ENCODE measurements at regions not wholly inside any gene's neighbourhood (a gene's known extent, or its start where the extent isn't known, plus 50 kb on each side); places are given as distances from the start of the nearest gene placed in this dataset.

GRCh38 chr5:7068156-7068555, 327.8 kb upstream of the ADCY2 start:
- Histone ChIP-seq H4K8ac (ENCODE audit: extremely low read depth, insufficient read depth, low read length) (no peak overlapping the region; the same call in 1 of the 2 replicates), H4K20me1 (replicated peaks in 1 of 2; ENCODE audit: control insufficient read depth in 1 of 2, insufficient read depth in 2 of 2, low read length in 2 of 2) (no peaks in the 10 kb centered on the region), H2AFZ (ENCODE audit: low read length) (no peak overlapping the region), H3K36me3 (ENCODE audit: control insufficient read depth in 2 of 4, insufficient read depth in 4 of 4, low read length in 3 of 4) (no peaks in the 10 kb centered on the region), H2AK5ac (ENCODE audit: low read depth, low read length) (no peak overlapping the region), H3K56ac (replicated peaks; ENCODE audit: insufficient read length, low read depth, low read length) (no peak overlapping the region), H3K4me3 (ENCODE audit: extremely low read depth in 1 of 4, insufficient read depth in 2 of 4, low read depth in 3 of 4, low read length in 4 of 4) (no peak overlapping the region), H3K27me3 (replicated peaks in 1 of 4; ENCODE audit: control insufficient read depth in 3 of 4, extremely low read depth in 1 of 4, insufficient read depth in 3 of 4, low read length in 3 of 4) (no peaks in the 10 kb centered on the region), H3K23me2 (ENCODE audit: low read depth, low read length) (no peaks in the 10 kb centered on the region), H3K9me3 (ENCODE audit: insufficient read depth in 2 of 2, low read depth in 1 of 2, low read length in 1 of 2) (no peaks in the 10 kb centered on the region; a peak in 1 of 4 replicates), H2BK15ac (ENCODE audit: low read length) (no peak overlapping the region), H3K9ac (replicated peaks in 1 of 4; ENCODE audit: extremely low read depth in 1 of 4, low read depth in 3 of 4, low read length in 3 of 4) (no peak overlapping the region), H3K4ac (replicated peaks; ENCODE audit: insufficient read length, low read depth, low read length) (no peak overlapping the region), H3K18ac (ENCODE audit: extremely low read depth, low read length) (no peak overlapping the region), H2BK20ac (ENCODE audit: low read length) (no peak overlapping the region), H4K91ac (replicated peaks; ENCODE audit: insufficient read length, low read length) (no peak overlapping the region), H3K4me1 (replicated peaks in 1 of 4; ENCODE audit: control insufficient read depth in 3 of 4, insufficient read depth in 4 of 4, low read length in 3 of 4) (no peaks in the 10 kb centered on the region), H3K79me2 (ENCODE audit: control insufficient read depth in 1 of 2, insufficient read depth in 2 of 2, low read length in 2 of 2) (no peaks in the 10 kb centered on the region), H3K23ac (ENCODE audit: insufficient read length) (no peak overlapping the region), H2BK120ac (replicated peaks; ENCODE audit: low read depth, low read length) (no peak overlapping the region), H3K14ac (ENCODE audit: insufficient read length) (no peak overlapping the region), H3K79me1 (ENCODE audit: low read depth, low read length) (no peaks in the 10 kb centered on the region; the same call in 1 of the 2 replicates), H2BK12ac (ENCODE audit: low read depth, low read length) (no peak overlapping the region), H3K4me2 (ENCODE audit: insufficient read depth in 1 of 2, low read depth in 2 of 2, low read length in 2 of 2) (no peak overlapping the region), H2BK5ac (ENCODE audit: low read depth, low read length) (no peak overlapping the region), H4K5ac (ENCODE audit: insufficient read length, low read depth, low read length) (no peak overlapping the region), H3K27ac (ENCODE audit: low read depth, low read length) (no peak overlapping the region)
- FAIRE-seq (no peak), DNase-seq (ENCODE audit: low read depth in 1 of 2, low spot score in 2 of 2) (no peak)
- ChIA-PET POLR2A (ENCODE audit: partially characterized antibody) (no interaction called here), CTCF (ENCODE audit: partially characterized antibody) (no interaction called here)
- WGBS, 2 experiments (ENCODE audit: extremely low coverage in 1 of 2, insufficient coverage in 1 of 2, insufficient read length in 1 of 2, insufficient replicate concordance in 2 of 2, low coverage in 1 of 2, low lambda C conversion rate in 2 of 2, missing lambda C conversion rate in 1 of 2): 93% methylated on average over 6 of the region's 6 CpGs; no CpG with 5 or more reads in 1 of the 2 experiments
- TF ChIP-seq CREB1 (IDR thresholded peaks at IDR 0.05) (no peak), GABPA (IDR thresholded peaks at IDR 0.05; ENCODE audit: borderline replicate concordance, insufficient read depth, low read length) (no peak), CHD2 (IDR thresholded peaks at IDR 0.05; ENCODE audit: low read length) (no peak), SUZ12 (IDR thresholded peaks at IDR 0.05; ENCODE audit: low read length) (no peak)

All from H1 (cell line).